Stimulated activated CD4-positive, alpha-beta T cell treated with anti-CD3 and anti-CD28 coated beads, Interleukin-4, amount 100 ng/mL, for 24 hours (primary cell): ENCODE measurements at regions not wholly inside any gene's neighbourhood (a gene's known extent, or its start where the extent isn't known, plus 50 kb on each side); places are given as distances from the start of the nearest gene placed in this dataset.
A peak's percentile ranks its signal among the peaks of the same experiment; 100 is the strongest.

ENCODE experiments used
- DNase-seq: peaks from one replicate; pipeline ENCODE4 v3.0.0-alpha.2; 2020

GRCh38 chr1:37284053-37284452 lies 190.3 kb upstream of the ZC3H12A start:
- no peak for DNase-seq

GRCh38 chr1:37286881-37287280 lies 187.5 kb upstream of the ZC3H12A start:
- no peak for DNase-seq

- DNase-seq, result no peak
These were observed 185.5 kb upstream of the ZC3H12A start for GRCh38 chr1:37288900-37289299.

DNA sequence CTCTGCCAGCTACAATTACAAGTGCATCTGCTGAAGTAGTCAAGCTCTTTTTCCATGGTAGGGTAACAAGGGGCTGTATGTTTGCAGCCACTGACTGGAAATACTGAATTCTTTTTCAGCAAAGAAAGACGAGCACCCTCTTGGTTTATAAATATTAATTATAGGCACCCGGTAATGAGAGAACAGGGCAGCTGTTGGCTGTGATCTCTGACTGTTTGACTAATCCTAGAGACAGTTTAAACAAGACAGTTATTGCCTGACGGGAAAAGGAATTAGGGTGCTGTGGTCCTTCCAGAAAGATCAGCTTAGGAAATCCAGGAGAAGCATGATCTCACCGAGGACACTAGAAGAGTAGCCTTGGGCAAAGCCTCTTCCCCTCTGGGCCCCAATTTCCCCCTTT lies 183.7 kb upstream of the ZC3H12A start:
- no peak for DNase-seq

- no peak for DNase-seq
These were observed 181.6 kb upstream of the ZC3H12A start for GRCh38 chr1:37292789-37293188.

DNA sequence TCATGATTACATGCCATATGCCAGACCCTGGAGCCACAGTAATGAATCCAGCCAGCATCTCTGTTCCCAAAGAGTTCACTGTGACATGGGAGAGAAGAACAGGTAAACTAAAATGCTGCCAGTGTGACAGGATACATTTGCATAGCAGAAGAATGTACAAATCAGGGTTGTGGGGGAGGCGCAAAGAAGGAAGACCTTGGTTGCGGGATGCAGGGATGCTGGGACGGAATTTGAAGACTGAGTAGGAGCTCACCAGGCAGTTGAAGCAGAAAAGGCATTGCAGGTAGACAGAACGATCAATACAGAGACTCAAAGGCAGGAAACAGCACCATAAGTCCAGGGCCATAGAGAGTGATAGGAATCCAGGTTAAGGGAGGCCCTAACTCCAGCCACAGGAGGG lies 180.3 kb upstream of the ZC3H12A start:
- no peak for DNase-seq

DNA sequence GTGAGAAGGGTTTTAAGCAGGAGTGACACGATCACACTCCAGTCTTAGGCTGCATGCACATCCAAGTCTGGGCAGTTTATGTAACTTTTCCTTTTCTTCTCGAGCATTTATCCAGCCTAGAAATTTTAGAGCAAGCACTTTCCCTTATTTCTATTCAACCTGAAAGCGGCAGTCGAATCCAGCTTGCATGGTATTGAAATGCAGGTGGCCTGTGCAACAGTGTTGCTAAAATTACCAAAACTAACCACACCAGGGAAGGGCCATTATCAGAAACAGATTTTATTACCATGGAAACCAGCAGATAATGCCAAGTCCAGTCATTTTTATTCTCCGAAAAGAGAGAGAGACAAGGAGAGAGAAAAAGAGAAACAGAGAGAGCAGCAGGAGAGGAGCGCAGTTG lies 179.9 kb upstream of the ZC3H12A start:
- no peak for DNase-seq

DNA sequence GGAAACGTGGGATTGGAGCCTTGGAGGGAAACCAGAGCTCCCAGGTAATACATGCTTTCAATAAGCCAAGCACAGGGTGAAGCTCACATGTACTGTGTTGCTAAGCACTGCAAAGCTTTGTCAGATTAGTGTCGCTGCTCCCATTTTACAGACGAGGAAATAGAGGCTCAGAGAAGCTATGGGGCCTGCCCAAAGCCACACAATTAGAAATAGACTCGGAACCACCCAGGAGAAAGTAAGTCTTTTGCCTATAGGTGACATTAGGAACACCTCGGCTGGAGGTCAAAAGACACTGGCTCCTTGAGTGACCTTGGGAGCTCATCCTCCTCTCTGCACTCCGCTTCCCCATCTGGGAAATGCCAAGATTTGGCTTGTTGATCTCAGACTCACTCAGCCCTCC lies 175.6 kb upstream of the ZC3H12A start:
- no peak for DNase-seq

DNA sequence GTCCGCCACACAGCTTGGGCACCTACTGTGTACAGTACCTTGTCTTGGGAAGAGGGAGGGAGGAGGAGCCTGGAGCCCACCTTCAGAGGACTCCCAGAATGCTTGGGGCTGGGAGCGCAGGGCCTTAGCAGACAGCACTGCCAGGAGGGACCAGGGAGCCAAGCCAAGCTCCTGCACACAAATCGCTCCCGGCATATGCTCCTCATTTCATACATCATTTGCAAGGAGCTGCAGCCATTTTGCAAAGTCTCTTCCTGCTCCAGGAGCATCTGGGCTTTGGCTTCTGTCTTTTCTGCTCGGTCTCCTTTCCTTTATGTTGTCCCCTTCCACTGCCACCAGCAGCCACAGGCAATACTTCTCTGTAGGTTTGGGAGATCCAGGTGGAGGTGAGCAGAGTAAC lies 175.2 kb upstream of the ZC3H12A start:
- DNase-seq, result no peak

- no peak for DNase-seq
These were observed 170.4 kb upstream of the ZC3H12A start for GRCh38 chr1:37303884-37304574.

DNA sequence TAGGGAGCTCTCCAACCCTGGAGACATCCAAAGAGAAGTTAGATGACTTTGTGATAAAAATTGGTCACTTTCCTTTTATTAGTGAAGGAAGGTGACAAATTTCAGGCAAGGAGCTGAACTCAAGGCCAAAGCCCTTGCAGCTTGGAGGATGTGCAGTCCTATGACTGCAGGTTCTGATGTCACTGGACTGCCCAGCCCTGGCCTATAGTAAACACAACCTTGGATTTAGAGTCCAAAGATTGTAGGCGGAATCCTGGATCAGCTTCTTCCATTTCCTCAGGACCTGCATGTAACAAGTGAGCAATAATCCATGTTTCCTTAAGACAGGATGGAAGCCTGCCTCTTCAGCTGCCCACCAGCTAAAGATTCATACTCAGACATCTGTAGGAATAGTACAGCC lies 169.3 kb upstream of the ZC3H12A start:
- DNase-seq, result no peak

GRCh38 chr1:37305841-37306240 lies 168.5 kb upstream of the ZC3H12A start:
- DNase-seq, result no peak

GRCh38 chr1:37306461-37306860 lies 167.9 kb upstream of the ZC3H12A start:
- no peak for DNase-seq

DNA sequence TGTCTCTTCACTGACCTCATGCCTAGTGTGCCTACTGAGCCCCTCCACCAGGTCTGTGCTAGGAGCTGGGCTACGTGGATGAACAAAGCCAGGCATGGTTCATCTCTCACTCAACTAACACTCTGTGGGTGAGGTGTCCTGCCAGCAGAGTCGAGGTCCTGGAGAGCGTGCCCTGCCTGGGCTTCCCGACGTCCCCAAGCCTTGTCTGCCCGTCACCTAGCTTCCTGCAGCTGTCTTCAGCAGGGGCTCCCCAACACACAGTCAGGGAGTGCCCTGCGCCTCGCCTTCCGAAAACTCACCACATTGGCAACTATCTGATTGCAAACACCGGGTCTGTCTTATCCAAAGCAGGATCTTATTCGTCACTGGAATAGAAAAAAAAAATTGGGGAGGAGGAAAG lies 167.5 kb upstream of the ZC3H12A start:
- no peak for DNase-seq

DNA sequence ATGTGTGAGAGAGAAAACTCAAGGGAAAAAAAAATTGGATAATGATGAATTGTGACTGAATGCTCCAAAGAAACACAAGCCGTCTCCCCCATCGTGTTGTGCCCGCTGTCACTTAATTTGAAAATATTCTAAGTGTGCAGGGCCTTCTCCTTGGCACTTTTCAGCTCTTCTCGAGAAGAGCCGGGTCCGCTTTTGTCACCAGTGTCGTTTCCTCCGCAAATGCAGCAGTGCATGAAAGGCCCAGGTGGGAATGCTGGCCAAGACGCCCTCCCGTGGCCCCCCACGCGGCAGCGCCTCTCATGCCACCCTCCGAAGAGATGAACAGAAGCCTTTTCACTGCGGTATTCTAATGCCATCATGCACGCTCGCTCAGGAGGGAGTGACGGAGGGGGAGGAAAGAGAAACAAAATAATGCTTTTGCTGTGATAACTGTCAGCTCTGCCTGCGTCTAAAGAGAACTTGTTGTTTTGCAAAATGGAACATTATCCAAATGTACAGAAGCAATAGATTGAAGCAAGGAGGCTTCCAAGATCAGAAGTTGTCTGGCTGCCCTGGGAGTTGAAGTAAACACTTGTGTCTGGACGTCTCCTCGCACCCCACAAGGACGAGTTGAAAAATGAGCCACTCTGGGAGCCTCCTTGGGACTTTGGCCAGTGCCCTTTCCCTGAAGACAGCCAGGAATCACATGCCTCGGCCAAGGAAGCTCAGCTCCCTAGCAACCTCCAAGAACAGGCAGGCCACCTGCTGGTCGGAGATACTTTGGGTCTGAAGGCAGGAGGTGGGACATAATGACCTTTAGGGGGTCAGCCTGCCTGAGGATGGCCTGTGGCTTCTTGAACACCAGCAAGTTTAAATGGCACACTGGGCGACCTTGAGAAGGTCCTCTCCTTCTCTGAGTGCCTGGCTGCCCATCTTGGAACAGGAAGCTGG lies 166.1 kb upstream of the ZC3H12A start:
- DNase-seq, result no peak

- DNase-seq, result no peak
These were observed 164.8 kb upstream of the ZC3H12A start for GRCh38 chr1:37309574-37309973.

- DNase-seq, result no peak
These were observed 164.3 kb upstream of the ZC3H12A start for GRCh38 chr1:37310064-37310463.

- DNase-seq, result no peak
These were observed 159.0 kb upstream of the ZC3H12A start for GRCh38 chr1:37315371-37315846.

- no peak for DNase-seq
These were observed 156.4 kb upstream of the ZC3H12A start for GRCh38 chr1:37317870-37318467.

GRCh38 chr1:37318490-37318889 lies 155.9 kb upstream of the ZC3H12A start:
- no peak for DNase-seq

GRCh38 chr1:37319284-37319683 lies 155.1 kb upstream of the ZC3H12A start:
- DNase-seq, result no peak

DNA sequence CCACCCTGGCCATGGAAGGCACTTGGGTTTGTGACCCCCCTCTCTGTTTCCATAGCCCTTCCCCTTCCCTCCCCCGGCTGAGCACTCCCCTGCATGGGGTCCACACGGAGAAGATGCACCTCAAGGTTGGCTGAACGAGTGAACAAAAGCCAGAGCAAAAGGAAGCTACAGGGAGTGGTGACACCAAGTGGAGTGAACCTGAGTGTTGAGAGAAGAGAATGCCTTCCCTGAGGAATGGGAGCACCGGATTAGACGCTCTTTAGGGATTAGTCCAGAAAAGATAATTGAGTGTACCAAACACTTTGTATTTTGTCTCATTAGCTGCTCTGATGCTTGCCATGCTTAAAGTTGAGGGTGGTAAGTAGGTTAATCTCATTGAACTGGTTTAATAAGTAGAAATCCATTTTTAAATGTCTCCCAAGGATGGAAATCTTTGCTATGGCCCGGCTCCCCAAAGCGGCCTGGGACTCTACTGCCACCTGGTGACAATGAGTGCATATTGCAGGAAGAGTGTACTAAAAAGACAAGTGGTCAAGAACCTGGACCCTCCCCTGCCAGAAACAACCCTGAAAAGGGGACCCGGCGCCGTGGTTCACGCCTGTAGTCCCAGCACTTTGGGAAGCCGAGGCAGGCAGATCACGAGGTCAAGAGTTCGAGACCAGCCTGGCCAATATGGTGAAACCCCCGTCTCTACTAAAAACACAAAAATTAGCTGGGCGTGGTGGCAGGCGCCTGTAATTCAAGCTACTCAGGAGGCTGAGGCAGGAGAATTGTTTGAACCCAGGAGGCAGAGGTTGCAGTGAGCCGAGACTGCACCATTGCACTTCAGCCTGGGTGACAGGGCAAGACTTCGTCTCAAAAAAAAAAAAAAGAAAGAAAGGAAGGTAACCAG lies 150.6 kb upstream of the ZC3H12A start:
- DNase-seq, result peak; percentile 12

DNA sequence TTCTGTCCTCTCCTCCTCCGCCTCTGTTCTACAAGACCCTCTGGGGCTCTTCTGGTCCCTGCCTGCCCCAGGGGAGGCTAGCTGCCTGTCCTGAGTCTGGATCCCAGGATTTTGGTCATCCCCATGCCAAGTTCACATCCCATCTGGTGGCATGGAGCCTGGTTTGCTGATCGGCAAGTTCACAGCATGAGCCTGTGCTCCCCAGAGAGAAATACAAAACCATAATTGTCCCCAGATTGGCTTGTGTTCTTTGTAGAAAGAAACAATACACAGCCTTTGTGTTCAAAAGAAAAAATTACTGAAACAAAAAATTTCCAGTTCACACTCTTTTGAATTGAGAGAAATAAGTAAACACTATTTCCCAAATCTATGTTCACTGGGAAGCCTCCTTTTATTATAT lies 149.4 kb upstream of the ZC3H12A start:
- no peak for DNase-seq
